Ishikawa (cell line): ENCODE measurements at regions not wholly inside any gene's neighbourhood (a gene's known extent, or its start where the extent isn't known, plus 50 kb on each side); places are given as distances from the start of the nearest gene placed in this dataset.

Source experiments
- EGR1 ChIP-seq: IDR thresholded peaks from 2 replicates; pipeline ENCODE4 v1.6.1; 2012
- EP300 ChIP-seq: IDR thresholded peaks from 2 replicates; pipeline ENCODE4 v1.6.1; 2012; ENCODE audit warnings: borderline replicate concordance
- RAD21 ChIP-seq: IDR thresholded peaks from 2 replicates; pipeline ENCODE4 v1.6.1; 2012; ENCODE audit warnings: low read depth
- REST ChIP-seq: IDR thresholded peaks from 2 replicates; pipeline ENCODE4 v1.6.1; 2012; ENCODE audit warnings: low read depth, mild to moderate bottlenecking
- TAF1 ChIP-seq: IDR thresholded peaks from 2 replicates; pipeline ENCODE4 v1.6.1; 2012; ENCODE audit warnings: low read depth, mild to moderate bottlenecking
- TCF12 ChIP-seq: IDR thresholded peaks from 2 replicates; pipeline ENCODE4 v1.6.1; 2012; ENCODE audit warnings: low read depth
- YY1 ChIP-seq: IDR thresholded peaks from 2 replicates; pipeline ENCODE4 v1.6.1; 2012; ENCODE audit warnings: low read depth
- ZBTB7A ChIP-seq: IDR thresholded peaks from 2 replicates; pipeline ENCODE4 v1.6.1; 2012; ENCODE audit warnings: low read depth
- TF ChIP-seq, protein P1 (sequence below): IDR thresholded peaks from 2 replicates; pipeline ENCODE4 v1.6.1; 2012
- TF ChIP-seq, protein P2 (sequence below): IDR thresholded peaks from 2 replicates; pipeline ENCODE4 v1.6.1; 2012

DNA sequence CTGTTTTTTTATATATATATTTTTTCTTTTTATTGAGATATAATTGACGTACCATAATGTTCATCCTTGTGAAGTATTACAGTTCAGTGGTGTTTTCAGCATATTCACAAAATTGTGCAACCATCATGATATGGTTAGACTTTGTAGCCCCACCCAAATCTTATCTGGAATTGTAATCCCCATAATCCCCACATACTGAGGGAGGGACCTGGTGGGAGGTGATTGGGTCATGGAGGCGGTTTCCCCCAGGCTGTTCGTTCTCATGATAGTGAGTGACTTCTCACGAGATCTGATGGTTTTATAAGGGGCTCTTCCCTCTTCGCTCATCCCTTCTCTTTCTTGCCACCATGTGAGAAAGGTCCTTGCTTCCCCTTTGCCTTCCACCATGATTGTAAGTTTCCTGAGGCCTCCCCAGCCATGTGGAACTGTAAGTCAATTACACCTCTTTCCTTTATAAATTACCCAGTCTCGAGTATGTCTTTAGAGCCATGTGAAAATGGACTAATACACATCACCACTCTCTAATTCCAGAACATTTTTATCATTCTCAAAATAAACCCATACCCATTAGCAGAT is 73.9 kb upstream of the SMNDC1 start:
- TF ChIP-seq, protein P1, sequence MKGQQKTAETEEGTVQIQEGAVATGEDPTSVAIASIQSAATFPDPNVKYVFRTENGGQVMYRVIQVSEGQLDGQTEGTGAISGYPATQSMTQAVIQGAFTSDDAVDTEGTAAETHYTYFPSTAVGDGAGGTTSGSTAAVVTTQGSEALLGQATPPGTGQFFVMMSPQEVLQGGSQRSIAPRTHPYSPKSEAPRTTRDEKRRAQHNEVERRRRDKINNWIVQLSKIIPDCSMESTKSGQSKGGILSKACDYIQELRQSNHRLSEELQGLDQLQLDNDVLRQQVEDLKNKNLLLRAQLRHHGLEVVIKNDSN = no peak
- TF ChIP-seq REST (no peak), EP300 (no peak), ZBTB7A (no peak), RAD21 (no peak), YY1 (no peak), EGR1 (no peak), TAF1 (no peak), TCF12 (no peak)
- TF ChIP-seq, protein P2, sequence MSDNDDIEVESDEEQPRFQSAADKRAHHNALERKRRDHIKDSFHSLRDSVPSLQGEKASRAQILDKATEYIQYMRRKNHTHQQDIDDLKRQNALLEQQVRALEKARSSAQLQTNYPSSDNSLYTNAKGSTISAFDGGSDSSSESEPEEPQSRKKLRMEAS = no peak
